K562 (cell line): ENCODE measurements at regions not wholly inside any gene's neighbourhood (a gene's known extent, or its start where the extent isn't known, plus 50 kb on each side); places are given as distances from the start of the nearest gene placed in this dataset.

Experiments
- ESRRB ChIP-seq: fragments of 250-450 bp; sonication (Bioruptor Pico); IDR thresholded peaks from 2 replicates; pipeline ENCODE4 v1.5.0; 2020; ENCODE audit warnings: mild to moderate bottlenecking, moderate library complexity, borderline replicate concordance
- GTF2A2 ChIP-seq: IDR thresholded peaks from 2 replicates; pipeline ENCODE4 v1.6.1; 2016; ENCODE audit warnings: mild to moderate bottlenecking, missing genetic modification characterization, missing compliant biosample characterization
- GTF2E2 ChIP-seq: fragments of 200-800 bp; sonication (Bioruptor generic); IDR thresholded peaks from 2 replicates; pipeline ENCODE4 v1.6.1; 2016; ENCODE audit warnings: missing genetic modification characterization, missing compliant biosample characterization
- HOMEZ ChIP-seq: fragments of 250-450 bp; sonication (Bioruptor Pico); IDR thresholded peaks from 2 replicates; pipeline ENCODE4 v1.4.0; 2020; ENCODE audit warnings: mild to moderate bottlenecking, moderate library complexity
- RBM14 ChIP-seq: fragments of 200-400 bp; formaldehyde crosslinking; IDR thresholded peaks from 2 replicates; pipeline ENCODE4 v1.6.1; 2018; ENCODE audit warnings: low read depth, mild to moderate bottlenecking, low read length, moderate library complexity, borderline replicate concordance; ENCODE audit not compliant: insufficient read depth
- RERE ChIP-seq: sonication (generic); formaldehyde crosslinking; IDR thresholded peaks from 2 replicates; pipeline ENCODE4 v1.8.0; 2023; ENCODE audit warnings: missing genetic modification reagents, mild to moderate bottlenecking, borderline replicate concordance
- SUPT5H ChIP-seq: fragments of 450-650 bp; IDR thresholded peaks from 2 replicates; pipeline ENCODE4 v1.6.1; 2016
- THRA ChIP-seq: fragments of 450-650 bp; IDR thresholded peaks from 2 replicates; pipeline ENCODE4 v1.6.1; 2017; ENCODE audit warnings: mild to moderate bottlenecking, moderate library complexity
- ZBTB12 ChIP-seq: fragments of 250-450 bp; sonication (Bioruptor Pico); IDR thresholded peaks from 2 replicates; pipeline ENCODE4 v1.4.0; 2020
- ZBTB9 ChIP-seq: fragments of 450-650 bp; formaldehyde crosslinking; IDR thresholded peaks from 2 replicates; pipeline ENCODE4 v1.4.0; 2020; ENCODE audit warnings: mild to moderate bottlenecking, moderate library complexity
- ZHX1 ChIP-seq: fragments of 150-350 bp; conservative IDR thresholded peaks from 2 replicates; pipeline ENCODE4 v1.6.1; 2014; ENCODE audit warnings: low read length

- no peak for TF ChIP-seq RERE (CRISPR knock-in tag)
- no peak for TF ChIP-seq GTF2A2 (tag)
- TF ChIP-seq RBM14, result no peak
- TF ChIP-seq GTF2E2 (tag), result no peak
- no peak for TF ChIP-seq ZHX1
- no peak for TF ChIP-seq ZBTB12 (CRISPR knock-in tag)
- TF ChIP-seq HOMEZ (CRISPR knock-in tag), result no peak
- TF ChIP-seq ZBTB9 (CRISPR knock-in tag), result no peak
- TF ChIP-seq THRA, result no peak
- no peak for TF ChIP-seq ESRRB (CRISPR knock-in tag)
- TF ChIP-seq SUPT5H, result no peak
These were observed 96.9 kb upstream of the ANO1 start (continued) for GRCh38 chr11:69981119-69981784.
